ENCODE measurements at regions not wholly inside any gene's neighbourhood (a gene's known extent, or its start where the extent isn't known, plus 50 kb on each side); places are given as distances from the start of the nearest gene placed in this dataset.
A peak's percentile ranks its signal among the peaks of the same experiment; 100 is the strongest.

DNA sequence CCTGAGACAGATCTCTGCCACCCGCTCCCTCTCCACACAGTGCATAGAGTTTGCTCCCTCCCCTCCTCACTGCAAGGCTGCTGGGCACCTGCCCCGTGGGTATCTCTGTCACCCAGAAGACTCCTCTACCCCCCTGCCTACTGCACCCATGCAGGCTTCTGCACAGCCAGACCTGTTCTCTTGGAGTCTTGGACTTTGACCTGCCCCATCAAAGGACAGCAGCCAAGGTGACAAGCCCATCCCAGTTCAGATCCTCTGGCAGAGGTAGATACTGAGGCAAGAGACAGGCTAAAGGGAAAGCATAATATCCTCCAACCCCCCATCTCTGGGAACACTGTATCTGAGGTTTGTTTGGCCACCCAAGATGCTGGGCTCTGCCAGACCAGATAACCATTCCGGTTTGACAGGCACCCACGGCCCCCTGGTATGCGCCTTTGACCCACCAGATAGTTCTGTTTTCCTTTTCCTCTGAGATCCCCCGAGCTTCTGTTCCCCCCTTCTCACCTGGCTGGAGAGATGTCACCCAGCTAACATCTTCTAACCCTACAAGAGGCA lies 239.6 kb downstream of the SOX9 start:
- DNase-seq (ENCODE audit: low read depth in 4 of 4, low spot score in 3 of 4) = no peak

DNA sequence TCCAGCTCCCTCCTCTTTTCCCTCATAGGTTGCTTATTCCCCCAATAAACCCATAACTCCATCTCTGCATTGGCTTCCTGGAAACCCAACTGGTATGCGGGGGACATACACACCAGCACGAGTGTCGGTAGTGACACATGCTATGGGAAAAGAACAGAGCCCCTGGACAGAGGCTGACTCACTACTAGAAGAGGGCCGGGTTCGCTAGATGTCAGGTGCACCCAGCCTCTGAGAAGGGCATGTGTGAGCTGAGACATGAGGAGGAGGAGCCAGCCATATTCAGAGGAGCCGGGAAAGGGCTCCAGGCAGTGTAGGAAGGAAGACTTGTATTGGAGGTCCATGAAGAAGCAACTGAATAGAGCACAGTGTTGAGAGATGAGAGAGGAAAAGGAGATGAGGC lies 241.1 kb downstream of the SOX9 start:
- no peak for DNase-seq (ENCODE audit: low read depth in 4 of 4, low spot score in 3 of 4)

- DNase-seq (ENCODE audit: low read depth in 4 of 4, low spot score in 3 of 4) = no peak
Measured at GRCh38 chr17:72362376-72363088, 241.7 kb downstream of the SOX9 start.

DNA sequence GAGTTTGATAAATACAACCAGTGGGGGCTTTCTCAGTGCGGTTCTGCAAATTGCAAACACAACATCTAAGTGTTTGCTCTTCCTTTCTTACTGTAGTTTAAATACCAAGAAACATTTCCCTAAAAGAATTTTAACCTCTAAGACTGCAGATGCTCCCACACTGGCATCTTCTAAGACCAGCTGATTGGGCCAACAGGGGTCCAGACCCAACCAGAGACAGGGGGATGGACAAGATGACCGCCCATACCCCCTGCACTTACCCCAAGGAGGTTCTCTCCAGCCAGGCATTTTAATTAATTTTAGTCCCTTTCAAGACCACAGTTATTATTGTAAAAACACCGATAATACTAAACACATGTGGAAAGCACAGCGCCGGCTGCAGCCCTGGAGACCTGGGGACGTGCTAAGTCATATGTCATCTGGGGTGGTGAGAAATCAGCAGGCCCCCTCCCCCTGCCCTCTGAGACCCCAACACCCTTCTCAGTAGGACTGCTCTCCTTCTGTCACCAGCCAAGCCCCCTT lies 242.3 kb downstream of the SOX9 start:
- no peak for DNase-seq (ENCODE audit: low read depth in 4 of 4, low spot score in 3 of 4)

DNA sequence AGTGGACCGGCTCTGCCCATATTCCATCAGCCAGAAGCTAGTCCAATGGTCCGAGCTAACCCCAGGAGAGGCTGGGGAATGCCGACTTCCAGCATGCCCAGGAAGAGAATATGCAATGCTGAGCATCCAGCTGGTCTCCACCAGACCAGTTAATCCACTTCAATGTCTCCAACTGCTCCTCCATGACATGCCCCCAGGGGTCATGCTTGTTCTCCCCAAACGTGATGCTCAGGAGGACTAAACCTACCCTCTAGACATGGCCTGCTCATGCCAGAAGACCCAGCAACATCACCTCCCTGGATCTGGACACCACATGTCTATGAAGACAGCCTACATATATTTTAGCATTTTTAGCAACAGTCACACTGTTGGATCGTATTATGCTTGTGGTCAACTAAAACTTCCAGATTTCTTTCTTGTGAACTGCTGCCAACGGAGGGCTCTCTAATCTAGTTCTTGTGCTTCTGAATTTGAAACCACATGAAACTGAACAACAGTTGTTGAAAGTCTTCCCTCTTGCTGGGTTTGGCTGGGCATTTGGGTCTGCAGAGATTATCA lies 245.1 kb downstream of the SOX9 start:
- DNase-seq (ENCODE audit: low read depth in 4 of 4, low spot score in 3 of 4) = no peak

DNA sequence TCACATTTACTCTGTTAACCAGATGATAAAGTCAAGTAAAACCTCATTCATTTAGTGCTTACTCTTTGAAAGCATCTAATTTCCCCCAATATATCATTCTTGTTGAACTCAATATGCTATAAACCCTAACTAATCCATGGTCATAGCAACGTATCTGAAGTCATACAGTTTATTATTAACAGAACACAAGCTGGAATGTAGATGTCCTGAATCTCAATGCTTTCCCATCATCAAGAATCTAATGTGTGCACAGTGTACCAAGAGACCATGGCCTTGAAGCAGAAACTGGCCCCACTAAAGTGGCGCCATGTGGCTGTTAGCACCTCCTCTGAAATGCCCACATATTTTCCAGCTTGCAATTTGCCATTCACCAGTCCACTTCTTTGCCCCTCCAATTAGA lies 245.8 kb downstream of the SOX9 start:
- DNase-seq (ENCODE audit: low read depth in 4 of 4, low spot score in 3 of 4) = no peak

GRCh38 chr17:72368191-72368590 lies 247.4 kb downstream of the SOX9 start:
- no peak for DNase-seq (ENCODE audit: low read depth in 4 of 4, low spot score in 3 of 4)

DNA sequence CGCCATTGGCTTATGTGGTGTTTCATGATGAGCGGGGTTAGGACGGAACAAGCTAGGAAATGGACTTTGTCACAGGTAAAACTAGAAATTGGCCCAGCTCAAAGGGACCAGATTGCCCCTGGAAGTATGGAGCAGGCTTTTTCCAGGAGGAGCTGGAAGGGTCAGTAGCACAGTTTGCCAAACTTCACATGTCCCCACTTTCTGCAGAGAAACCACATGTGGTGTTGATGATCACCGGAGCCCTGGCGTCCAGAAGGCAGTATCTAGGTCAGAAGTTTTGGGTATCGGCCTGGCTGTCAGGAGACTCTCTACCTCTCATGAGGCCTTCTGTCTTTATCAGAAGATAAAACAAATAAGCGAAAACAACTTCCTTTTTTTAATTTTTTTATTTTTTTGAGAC lies 248.5 kb downstream of the SOX9 start:
- DNase-seq (ENCODE audit: low read depth in 4 of 4, low spot score in 3 of 4) = no peak

DNA sequence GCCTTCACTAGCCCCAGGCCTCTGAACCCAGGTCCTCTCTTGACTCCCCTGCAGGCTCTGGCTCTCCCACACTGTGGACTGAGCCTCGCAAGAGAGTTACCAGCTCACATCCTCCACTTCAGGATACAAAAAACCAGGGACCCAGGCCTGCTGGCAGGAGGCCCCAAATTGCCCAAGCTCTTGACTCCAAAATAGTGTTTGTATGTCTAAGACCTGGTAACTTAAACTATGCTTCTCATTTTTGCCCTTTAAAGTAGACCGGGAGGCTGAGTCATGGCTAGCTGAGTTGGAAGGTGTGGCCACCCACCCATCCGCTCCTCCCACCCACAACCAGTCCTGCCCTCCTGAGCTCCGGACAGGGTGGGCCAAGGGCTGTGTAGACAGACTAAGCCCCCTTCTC lies 250.0 kb downstream of the SOX9 start:
- DNase-seq (ENCODE audit: low read depth in 4 of 4, low spot score in 3 of 4) = no peak

GRCh38 chr17:72372185-72372584 lies 251.4 kb downstream of the SOX9 start:
- no peak for DNase-seq (ENCODE audit: low read depth in 4 of 4, low spot score in 3 of 4)

GRCh38 chr17:72373910-72374741 lies 253.3 kb downstream of the SOX9 start:
- DNase-seq (ENCODE audit: low read depth in 4 of 4, low spot score in 3 of 4) = no peak

DNA sequence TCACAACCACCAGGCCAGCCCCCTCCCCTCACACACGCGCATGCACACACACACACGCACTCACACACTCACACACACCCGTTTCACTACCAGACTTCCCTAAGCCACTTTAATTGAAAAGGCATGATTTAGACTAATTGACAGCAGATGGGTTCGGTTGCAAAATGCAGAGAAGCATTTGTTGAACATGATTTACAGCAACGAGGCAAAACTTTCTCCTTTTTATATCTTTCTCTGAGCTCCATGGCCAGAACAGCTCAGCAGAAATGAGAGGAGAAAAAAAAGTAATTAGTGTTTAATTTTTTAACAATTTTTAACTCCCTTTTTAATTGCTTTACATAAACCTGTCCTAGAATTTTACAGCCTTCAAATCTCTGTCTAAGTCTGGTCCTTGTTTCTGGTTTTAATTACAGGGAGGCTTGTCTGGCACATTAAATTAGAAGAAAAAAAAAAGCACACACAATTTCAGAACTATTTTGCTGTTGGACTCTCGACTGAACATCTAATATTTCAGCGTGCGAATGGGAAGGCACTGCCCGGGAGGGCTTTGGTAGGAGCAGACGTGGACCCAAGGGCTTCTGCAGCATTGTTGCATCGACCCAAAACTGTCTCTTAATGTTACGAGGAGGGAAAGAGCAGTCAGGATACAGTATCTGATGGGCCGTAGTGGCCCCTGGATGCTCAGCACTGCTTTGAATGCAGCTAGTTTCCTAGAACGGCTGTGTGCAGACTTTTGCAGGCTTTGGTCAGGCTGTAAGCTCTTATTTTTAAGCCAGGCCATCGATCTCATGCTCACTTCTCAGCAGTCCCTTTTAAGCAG lies 255.9 kb downstream of the SOX9 start:
- DNase-seq (ENCODE audit: low read depth in 4 of 4, low spot score in 3 of 4) = no peak

GRCh38 chr17:72378414-72379390 lies 257.9 kb downstream of the SOX9 start:
- DNase-seq (ENCODE audit: low read depth in 4 of 4, low spot score in 3 of 4) = no peak

DNA sequence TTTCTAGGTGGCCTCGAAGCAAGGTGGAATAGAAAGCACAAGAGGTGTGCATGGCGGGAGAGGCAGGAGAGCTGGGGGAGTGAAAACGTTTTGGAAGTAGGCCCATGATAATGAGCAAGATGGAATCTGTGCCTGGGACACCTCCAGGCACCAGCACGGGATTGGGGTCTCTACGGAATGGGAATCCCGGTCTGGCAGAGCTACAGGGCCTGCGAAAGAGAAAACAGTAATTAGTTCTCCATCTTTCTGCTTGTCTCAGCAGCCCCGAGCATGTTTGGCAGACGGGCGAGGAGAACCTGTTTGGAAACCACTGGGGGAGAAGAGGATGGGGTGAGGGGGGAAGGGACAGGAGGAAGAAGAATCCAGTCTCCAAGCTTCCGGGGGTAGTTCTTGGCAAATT lies 258.7 kb downstream of the SOX9 start:
- DNase-seq (ENCODE audit: low read depth in 4 of 4, low spot score in 3 of 4) = no peak

- DNase-seq (ENCODE audit: low read depth in 4 of 4, low spot score in 3 of 4) = no peak
Measured at GRCh38 chr17:72380120-72380519, 259.3 kb downstream of the SOX9 start.

GRCh38 chr17:72380737-72381136 lies 259.9 kb downstream of the SOX9 start:
- no peak for DNase-seq (ENCODE audit: low read depth in 4 of 4, low spot score in 3 of 4)

DNA sequence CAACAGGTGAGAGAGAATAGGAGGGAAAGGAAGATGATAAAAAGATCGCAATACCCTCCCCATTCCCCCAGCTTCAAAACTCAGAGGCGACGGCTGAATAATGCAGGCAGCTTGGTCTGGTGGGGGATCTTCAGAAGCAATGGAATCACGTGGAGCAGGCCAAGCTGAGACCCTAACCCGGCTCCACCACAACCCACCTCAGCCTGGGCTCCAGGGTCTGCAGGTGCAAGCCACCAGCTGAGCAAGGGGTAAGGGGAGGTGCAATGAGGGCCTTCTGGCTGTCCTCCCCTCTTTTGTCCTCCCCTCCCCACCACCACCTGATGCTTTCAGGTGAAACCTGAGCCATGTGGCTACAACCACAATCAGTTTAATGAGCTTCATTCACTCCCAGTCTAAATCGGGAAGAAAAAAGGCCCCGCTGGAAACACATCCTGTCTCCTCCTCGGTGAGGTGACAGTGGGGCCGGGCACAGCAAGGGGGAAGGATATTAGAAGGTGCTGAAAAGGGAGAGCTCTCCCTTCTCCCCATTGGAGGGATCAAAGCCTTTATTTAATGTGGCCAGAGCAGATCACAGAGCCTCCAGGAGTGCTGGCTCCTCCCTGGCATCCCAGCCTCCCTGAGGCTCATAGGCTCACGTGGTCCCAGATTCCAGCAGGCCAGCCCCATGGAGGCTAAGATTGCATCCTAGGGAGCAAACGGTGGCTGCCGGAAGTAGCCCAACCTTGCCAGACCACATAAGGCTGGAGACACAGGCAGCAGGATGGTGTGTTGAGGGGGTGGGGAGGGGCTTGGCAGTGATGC lies 261.0 kb downstream of the SOX9 start:
- no peak for DNase-seq (ENCODE audit: low read depth in 4 of 4, low spot score in 3 of 4)

GRCh38 chr17:72382971-72383722 lies 262.3 kb downstream of the SOX9 start:
- peak in 1 of 4 donors; percentile 49 for DNase-seq (ENCODE audit: low read depth in 4 of 4, low spot score in 3 of 4)
